GM18505 (cell line): ENCODE measurements at regions not wholly inside any gene's neighbourhood (a gene's known extent, or its start where the extent isn't known, plus 50 kb on each side); places are given as distances from the start of the nearest gene placed in this dataset.

ENCODE experiments used
- ATAC-seq: cut with Tn5 transposase; IDR thresholded peaks from one replicate; pipeline ENCODE4 v1.9.1; 2021; ENCODE audit not compliant: unreplicated experiment
- POLR2A ChIP-seq: IDR thresholded peaks from 4 replicates; pipeline ENCODE4 v1.6.1; 2011; ENCODE audit warnings: borderline replicate concordance; ENCODE audit not compliant: insufficient read depth, insufficient read length; ENCODE audit errors: extremely low read depth

DNA sequence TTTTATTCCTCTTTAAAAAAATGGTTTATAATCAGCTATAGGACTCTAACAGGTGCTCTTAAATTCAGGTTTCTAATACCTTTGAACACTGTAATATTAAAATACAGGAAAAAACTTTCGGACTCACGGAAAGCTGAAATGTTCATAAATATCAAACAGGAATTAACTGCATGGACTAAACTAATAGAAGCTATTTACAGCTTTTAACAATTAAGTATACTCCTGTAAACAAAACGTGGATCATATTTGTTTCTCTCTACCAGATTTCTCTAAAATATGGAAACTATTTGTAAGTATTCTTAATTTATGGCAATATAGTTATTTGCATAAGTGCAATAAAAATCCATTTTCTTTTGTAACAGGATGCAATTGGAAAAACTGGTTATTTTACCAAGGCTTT is 108.9 kb upstream of the RESF1 start:
- ATAC-seq: no peak
- no peak for TF ChIP-seq POLR2A

DNA sequence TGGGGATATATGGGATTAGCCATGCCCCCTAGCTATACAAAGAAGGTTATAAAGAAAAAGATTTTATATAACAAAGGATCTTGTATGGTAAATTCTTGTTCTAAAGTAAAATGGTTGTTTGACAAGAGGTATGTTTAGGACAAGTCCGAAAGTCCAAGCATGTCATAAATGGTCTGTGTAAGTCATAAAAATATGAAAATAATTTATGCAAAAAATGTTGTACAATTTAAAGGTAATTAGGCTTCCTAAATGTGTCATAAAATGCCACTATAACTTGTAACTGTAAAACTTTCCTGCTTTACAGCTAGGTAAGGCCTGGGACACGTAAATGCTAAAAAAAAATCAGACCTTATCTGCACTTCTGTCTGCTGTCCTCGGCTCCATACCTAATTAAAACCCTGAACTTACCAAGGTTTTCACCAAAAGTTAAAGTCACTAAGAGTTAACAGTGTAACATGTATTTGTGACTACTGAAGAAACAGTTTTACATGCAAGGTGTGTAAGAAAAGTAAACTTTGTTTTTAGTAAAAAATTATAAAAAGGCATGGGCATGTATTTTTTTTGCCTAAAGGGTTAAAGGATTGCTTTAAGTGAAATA is 110.0 kb upstream of the RESF1 start:
- ATAC-seq: no peak
- no peak for TF ChIP-seq POLR2A

DNA sequence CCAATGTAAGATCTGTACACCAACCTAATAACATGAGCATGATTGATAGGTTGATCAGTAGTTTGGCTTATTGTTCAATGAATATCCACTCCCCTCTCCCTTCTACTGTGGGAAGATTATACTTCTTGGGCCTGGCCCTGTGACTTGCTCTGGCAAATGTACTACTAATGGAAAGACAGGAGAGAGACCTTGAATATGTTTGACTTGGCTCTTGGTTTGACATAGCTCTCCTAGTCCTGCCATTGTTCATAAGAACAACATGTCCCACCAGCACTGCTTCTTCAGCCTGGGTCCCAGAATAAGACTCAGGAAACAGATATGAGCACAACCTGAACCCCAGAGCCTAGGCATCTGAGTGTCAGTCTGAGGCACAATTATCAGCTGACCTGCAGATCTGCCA is 112.8 kb upstream of the RESF1 start:
- no peak for ATAC-seq
- no peak for TF ChIP-seq POLR2A

DNA sequence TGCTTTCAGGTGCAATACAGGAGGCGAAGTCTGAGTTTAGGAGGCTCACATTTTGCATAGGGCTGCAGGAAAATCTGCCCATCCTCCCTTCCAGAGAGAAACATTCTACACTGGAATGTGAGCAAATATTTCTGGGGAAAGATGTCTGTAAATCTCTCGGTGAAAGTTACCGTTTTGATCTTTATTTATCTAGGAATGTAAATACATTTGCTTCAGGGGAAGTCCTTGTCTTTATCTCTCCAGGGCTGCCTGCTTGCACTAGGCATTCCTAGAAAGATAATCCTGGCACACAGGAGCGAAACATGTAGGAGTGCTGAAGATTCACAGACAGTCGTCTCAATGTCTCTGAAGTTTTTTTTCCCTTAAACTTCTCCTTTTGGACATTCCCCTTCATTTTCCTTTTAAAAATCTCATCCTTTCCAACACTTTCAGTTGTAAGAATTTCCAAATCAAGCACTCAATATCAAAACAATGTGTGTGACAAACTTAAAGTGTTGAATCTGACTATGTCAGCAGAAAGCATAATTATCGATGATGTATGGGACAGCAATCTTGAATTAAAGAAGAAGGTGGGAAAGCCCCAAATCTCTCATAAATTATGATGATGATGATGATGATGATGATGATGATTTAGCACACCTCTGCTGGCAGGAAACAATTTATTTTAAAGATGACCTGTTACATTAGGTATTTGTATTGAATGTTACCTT is 113.4 kb upstream of the RESF1 start:
- TF ChIP-seq POLR2A: no peak
- ATAC-seq: no peak

- no peak for TF ChIP-seq POLR2A
- no peak for ATAC-seq
These were observed 114.7 kb upstream of the AMN1 start for GRCh38 chr12:31843398-31844095.

- TF ChIP-seq POLR2A: no peak
- ATAC-seq: no peak
These were observed 109.1 kb upstream of the AMN1 start for GRCh38 chr12:31837913-31838312.

DNA sequence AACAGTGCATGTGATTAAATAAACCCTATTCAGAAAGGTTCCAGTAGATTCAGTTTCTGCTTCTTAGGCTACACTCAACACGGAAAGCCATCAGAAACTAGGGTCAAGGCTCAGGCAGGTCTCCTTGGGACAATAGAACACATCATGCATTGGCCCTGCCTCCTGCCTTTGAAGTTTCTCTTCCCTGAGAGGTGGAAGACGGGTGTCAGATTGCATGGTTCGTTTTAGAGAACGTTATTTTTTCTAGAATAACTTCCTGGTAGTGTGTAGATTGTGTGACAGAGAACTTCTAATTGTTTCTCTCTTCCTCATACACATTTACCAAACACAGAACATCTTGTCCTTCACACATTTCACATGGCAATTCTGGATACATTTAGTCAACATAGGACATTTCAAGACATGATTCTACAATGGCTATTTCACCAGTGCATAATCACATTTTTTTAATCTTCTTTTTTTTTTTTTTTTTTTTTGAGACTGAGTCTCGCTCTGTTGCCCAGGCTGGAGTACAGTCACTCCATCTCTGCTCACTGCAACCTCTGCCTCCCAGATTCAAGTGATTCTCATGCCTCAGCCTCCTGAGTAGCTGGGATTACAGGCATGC is 106.6 kb upstream of the AMN1 start:
- ATAC-seq: no peak
- TF ChIP-seq POLR2A: no peak

- TF ChIP-seq POLR2A: no peak
- no peak for ATAC-seq
These were observed 105.3 kb upstream of the AMN1 start for GRCh38 chr12:31834150-31834549.

- no peak for ATAC-seq
- no peak for TF ChIP-seq POLR2A
These were observed 104.2 kb upstream of the AMN1 start for GRCh38 chr12:31832740-31833729.

DNA sequence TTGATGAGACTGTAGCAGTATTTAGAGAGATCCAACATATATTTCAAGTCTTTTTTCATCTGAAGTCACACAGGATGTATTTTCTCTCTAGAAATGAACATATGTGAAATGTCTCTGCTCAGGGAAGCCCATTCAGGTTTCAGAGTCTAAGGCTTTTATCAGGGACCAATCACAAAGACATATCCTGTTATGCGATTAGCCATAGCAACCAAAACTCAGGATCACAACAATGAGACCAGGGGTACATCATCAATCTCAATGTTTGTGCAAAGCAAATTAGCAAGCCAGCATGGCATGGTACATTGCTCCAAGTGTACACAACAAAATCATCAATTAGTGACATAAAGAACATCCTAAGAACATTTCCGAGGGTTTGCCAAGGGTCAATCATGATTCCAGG is 99.2 kb upstream of the AMN1 start:
- ATAC-seq: no peak
- no peak for TF ChIP-seq POLR2A

DNA sequence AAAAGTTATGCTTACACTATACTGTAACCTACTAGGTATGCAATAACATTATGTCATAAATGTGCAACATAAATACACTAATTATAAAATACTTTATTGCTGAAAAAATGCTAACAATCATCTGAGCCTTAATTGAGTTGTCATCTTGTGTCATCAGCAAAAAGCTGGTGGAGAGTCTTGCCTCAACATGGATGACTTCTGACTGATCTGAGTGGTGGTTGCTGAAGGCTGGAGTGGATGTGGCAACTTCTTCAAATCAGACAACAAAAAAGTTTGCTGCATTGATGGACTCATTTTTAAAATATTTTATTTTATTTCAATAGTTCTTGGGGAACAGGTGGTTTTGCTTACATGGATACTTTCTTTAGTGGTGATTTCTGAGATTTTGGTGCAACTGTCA is 93.9 kb upstream of the AMN1 start:
- no peak for ATAC-seq
- no peak for TF ChIP-seq POLR2A

DNA sequence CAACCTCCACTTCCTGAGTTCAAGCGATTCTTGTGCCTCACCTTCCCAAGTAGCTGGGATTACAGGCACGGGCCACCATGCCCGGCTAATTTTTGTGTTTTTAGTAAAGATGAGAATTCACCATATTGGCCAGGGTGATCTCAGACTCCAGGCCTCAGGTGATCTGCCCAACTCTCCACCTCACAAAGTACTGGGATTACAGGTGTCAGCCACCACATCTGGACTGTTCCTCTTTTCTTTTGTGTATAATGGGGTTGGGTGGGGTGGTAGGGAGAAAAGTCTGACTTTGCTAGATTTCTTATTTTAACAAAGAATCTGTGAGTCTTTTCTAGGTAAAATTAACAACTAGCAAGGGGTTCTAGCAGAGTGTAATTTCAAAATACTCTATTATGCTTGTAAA is 92.7 kb upstream of the AMN1 start:
- TF ChIP-seq POLR2A: no peak
- ATAC-seq: no peak

GRCh38 chr12:31820832-31821231 is 92.0 kb upstream of the AMN1 start:
- ATAC-seq: no peak
- TF ChIP-seq POLR2A: no peak
